NOMO-1 treated with DMSO at 0.1 percent for 48 hours (cell line): ENCODE measurements at regions not wholly inside any gene's neighbourhood (a gene's known extent, or its start where the extent isn't known, plus 50 kb on each side); places are given as distances from the start of the nearest gene placed in this dataset.
A peak's percentile ranks its signal among the peaks of the same experiment; 100 is the strongest.

ENCODE experiments used
- DNase-seq: peaks from one replicate; lab custom pipeline; 2025; ENCODE audit not compliant: unreplicated experiment; lab: John Stamatoyannopoulos, UW

DNA sequence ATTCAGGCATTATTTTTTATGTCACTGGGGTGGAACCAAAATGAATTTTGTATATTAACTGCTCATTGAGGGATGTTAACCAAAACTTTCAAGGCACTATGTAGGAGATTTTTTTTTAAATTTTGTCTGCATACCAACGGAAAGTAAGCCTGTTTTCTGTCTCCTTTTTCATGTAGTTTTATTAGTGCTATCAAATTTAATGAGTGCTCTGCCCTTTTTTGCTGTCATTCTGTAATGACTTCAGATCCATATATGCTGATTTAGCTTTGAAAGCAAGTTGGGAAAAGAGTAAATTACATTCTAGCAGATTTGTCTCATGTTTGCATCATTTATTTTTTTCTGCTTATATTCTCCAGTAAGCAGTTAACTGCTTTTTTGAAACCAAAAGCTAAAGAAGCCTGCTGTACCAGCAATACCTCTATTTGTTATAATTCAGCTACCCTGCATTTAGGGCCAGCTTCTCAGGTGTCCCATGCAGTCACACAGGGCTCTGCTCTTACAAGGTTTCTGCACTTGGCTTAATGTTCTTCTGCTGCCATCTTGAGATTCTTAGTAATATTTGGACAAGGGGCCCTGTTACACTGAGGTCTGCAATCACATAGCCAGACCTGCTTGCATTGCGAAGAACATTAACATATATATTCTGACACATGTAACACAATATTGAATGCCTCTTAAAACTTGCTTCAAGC is 429.0 kb downstream of the UTRN start:
- DNase-seq, result no peak

GRCh38 chr6:144715344-144715743 is 430.2 kb downstream of the UTRN start:
- DNase-seq, result no peak

DNA sequence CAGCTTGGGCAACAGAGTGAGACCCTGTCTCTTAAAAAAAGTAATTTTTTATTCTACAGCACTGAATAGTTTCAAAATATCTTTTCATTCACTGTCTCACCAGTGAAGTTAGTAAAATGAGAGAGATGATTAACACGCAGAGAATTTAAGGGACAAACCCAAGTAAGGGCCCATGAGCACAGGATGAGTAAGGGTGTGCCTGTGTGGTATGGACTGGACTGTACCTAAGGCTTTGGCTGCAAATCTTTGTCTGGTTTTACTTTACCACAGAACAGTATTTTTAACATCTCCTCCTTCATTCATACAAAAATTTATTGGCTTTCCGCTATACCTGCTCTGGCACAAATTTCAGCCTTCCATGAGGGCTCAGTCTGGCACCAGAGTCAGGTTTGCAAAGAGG is 433.3 kb downstream of the UTRN start:
- DNase-seq, result no peak

DNA sequence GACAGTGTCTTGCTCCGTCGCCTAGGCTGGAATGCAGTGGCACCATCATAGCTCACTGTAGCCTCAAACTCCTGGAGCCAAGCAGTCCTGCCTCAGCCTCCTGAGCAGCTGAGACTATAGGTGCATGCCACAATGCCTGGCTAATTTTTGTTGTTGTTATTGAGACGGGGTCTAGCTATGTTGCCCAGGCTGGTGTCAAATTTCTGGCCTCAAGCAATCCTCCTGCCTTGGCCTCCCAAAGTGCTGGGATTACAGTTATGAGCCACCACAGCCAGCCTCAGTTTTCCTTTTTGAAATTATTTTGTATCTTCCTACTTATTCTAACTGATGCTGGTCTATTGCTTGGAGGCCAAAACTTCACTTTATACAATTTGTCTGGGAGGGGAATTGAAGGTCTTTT is 436.1 kb downstream of the UTRN start:
- no peak for DNase-seq

GRCh38 chr6:144722154-144722737 is 437.1 kb downstream of the UTRN start:
- no peak for DNase-seq

- peak; percentile 47 for DNase-seq
These were observed 437.8 kb downstream of the UTRN start for GRCh38 chr6:144722925-144723324.

DNA sequence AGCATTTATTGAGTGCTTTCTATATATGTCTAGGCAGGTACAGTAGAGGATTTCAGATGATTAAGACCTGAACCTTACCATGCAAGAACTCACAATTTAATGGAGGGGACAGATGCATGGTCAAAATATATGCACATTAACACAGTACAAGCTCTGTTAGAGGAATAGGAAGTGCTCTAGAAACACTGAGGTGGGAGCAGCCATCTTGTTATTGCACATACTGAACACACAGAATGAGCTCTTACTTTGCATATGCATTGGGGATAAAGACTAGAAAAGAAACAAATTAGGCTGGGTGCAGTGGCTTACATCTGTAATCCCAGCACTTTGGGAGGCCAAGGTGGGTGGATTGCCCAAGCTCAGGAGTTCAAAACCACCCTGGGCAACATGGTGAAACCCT is 438.3 kb downstream of the UTRN start:
- no peak for DNase-seq

DNA sequence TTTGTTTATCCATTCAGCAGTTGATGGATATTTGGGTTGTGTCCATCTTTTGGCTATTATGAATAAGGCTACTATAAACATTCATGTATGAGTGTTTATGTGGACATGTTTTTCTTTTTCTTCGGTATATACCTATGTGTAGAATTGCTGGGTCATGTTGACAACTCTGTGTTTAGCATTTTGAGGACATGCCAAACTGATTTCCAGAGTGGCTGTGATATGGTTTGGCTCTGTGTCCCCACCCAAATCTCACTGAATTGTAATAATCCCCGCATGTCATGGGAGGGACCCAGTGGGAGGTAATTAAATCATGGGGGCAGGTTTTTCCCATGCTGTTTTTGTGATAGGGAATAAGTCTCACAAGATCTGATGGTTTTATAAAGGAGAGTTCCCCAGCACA is 439.7 kb downstream of the UTRN start:
- no peak for DNase-seq

- no peak for DNase-seq
These were observed 440.8 kb downstream of the UTRN start for GRCh38 chr6:144725736-144726522.

GRCh38 chr6:144728804-144729203 is 443.7 kb downstream of the UTRN start:
- no peak for DNase-seq

DNA sequence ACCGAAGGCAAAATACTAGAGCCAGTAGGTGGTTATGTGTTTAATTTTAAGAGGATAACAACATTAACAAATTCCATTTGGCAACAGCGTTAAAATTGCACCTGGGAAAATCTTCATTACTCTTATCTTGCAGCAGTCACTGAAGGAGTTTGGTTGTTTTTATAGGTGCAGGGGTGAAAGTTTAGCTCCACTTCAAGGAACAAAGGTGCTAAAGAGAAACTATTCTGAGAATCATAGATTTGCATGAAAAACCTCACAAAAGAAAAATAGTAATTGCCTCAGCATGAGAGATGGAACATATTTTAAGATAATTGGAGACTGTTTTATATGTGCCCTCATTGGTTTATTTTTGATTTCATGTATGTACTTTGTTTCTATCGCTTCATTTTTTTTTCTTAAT is 444.4 kb downstream of the UTRN start:
- DNase-seq, result no peak

- no peak for DNase-seq
These were observed 445.0 kb downstream of the UTRN start for GRCh38 chr6:144730088-144730645.

DNA sequence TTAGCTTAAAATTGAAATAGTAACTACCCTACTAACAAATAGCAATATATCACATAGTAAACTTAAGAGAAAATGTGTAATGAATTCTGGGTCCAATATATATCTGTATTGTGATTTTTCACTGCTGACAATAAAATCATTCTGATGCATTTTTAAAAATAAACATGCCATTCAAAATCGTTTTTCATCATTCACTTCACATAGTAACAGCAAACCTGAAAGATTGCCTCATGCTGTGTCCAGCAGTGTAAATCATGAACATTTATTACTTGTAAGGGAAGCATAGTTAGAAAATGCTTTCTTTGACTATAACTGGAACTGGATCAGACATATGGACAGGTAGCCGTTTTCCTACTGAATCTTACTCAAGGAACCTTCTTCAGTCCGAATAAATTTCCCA is 446.1 kb downstream of the UTRN start:
- no peak for DNase-seq

GRCh38 chr6:144736763-144737162 is 451.6 kb downstream of the UTRN start:
- no peak for DNase-seq

DNA sequence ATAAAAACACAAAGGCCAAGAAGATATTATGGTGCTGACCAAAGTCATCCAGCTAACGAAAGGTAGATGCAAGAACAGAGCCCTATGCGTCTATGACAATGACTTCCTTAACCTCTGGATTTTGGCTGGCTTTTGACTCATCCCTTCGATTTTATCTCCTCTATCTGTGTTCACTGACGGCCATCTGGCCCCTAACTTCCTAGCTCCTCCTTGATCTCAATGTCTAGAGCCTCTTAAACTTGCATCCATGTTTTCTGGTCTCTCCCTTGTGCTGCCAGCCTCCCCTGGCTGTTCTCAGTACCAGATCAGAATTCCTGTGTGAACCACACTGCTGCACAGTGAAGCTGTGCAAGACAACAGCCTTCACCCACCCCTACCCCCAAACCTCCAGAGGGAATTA is 452.9 kb downstream of the UTRN start:
- no peak for DNase-seq

DNA sequence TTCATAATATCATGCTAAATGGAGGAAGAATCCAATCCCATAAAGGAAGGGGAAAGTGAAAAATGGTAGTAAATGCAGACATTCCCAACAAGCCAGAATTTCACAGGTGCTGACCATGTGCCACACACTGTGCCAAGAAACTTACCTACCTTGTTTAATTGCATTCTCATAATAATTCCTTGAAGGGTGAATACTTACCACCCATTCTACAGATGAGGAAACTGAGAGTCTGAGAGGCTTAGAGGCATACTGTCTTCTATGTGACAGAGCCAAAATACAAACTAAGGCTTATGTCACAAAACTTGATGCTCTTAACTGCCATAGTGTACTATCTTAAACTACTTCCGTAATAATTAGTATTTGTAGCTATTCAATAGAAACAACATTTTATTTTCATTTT is 454.7 kb downstream of the UTRN start:
- DNase-seq, result no peak

DNA sequence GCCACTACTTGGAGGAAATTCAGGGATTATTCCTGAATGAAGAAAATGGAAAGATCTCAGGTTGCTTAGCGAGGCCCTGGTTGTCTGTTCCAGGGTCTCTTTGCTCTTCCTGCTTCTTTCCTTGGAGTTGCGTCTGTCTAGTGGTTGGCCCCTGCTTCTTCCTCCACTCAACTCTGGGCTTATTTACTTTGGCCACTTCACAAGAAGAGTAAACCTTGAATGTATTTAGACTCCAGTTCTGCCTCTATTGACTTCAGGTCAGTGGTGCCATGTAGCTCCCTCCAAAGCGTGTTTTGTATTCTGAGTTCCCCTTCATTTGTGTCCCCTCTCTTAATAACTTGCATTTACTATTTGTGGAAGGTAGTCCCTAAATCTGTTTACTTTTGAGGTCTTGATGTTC is 456.5 kb downstream of the UTRN start:
- no peak for DNase-seq

DNA sequence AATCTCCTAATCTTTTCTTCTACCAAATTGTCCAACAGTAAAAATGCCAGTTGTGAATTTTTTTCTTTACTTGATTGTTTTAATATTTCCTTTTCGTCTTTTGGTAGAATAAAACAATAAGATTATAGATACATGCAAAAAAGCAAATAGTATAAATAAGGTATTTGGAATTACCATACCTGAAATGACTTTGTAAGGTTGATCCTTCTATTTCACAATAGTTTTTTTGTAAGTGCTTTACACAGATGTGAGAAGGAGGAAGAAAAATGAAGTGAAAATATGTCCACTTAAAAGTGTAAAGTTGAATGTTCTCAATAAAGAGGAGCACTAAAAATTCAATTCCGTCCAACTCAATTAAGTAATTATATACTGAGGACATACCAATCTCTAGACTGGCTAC is 457.6 kb downstream of the UTRN start:
- DNase-seq, result no peak

GRCh38 chr6:144744720-144745119 is 459.6 kb downstream of the UTRN start:
- DNase-seq, result no peak

GRCh38 chr6:144745439-144745838 is 460.3 kb downstream of the UTRN start:
- no peak for DNase-seq

- no peak for DNase-seq
These were observed 461.9 kb downstream of the UTRN start for GRCh38 chr6:144746902-144747469.

GRCh38 chr6:144749263-144749662 is 464.1 kb downstream of the UTRN start:
- DNase-seq, result no peak
